ENCODE measurements at regions not wholly inside any gene's neighbourhood (a gene's known extent, or its start where the extent isn't known, plus 50 kb on each side); places are given as distances from the start of the nearest gene placed in this dataset.

DNA sequence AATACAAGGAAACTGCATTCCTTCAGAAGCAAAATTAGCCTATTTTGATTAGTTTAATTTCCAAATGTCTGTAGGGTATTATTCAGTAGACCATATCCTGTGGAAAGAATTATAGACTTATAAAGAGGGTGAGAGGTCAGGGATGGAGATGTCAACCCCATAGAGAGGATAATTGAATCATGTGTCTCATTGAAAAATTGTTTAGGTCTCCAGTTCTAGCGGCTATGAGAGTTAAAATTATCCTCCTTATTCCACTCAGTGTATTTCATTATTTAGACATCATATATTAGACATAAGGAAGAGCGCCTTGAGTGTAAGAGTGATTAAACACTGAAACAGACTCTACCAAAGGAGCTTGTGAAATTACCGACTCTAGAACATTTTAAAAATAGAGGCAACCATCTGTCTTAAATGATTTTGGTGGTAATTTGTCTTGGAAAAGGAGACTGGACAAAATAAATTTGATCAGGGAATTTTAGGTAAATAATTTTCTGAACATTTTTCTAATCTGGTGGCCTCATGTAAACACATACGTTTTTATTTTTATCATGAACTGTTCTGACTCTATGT, 654.4 kb upstream of the TENM3 start:
- DNase-seq, result no peak

- peak in 1 of 51 donors; percentile 4 for DNase-seq
Observed at GRCh38 chr4:181592221-181592745, 650.9 kb upstream of the TENM3 start.

DNA sequence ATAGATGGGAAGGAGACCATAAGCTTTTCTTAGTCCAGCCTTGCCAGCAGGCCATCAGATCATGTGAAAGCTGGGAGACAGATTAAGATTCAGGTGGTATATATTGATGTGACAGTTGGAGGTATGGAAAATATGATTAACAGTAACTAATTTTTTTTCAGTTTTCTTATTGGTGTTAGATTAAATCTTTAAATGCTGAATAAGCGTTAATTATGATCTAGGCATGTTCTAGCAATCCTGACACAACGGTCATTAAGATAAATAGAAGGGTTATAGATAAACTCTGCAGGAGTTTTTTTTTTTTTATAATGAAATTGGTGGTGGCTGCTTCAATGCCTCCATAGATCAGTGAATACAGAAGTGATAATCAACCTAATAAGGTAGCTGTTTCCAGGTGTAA, 649.5 kb upstream of the TENM3 start:
- DNase-seq, result no peak

DNA sequence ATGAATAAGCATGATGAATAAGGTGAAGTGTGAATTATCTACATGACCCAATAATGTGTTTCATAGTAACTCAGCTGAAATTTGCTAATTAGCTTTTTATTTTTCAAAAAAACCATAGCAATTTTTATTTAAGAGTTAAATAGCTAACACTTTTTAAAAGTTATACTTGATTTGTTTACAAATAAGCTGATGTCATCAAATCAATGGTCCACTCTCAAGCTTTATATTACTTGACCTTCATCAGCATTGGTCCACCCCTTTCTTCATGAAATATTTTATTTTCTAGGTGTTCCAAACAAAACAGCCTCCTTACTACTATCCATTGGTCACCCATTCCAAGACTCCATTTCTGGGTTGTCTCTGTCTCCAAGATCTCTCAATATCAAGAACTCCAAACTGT, 649.0 kb upstream of the TENM3 start:
- DNase-seq, result no peak

DNA sequence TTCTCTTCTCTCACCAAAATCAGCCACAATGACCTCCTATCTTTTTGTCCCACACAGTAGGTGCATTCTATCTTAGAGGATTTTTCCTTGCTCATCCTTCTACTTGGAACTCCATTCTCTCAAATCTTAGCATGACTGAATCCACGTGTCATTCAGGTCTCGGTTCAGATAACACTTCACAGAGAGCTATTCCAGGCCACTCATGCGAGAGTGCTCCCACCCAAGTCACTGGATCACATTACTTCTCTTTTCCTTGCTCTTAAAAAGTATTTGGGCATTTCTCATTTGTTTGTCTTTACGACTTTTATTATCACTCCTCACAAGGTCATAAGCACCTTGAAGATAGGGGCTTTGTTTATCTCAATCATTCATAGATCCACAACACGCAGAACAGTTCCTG, 647.5 kb upstream of the TENM3 start:
- DNase-seq, result no peak

- no peak for DNase-seq
Observed at GRCh38 chr4:181597766-181598165, 645.4 kb upstream of the TENM3 start.

DNA sequence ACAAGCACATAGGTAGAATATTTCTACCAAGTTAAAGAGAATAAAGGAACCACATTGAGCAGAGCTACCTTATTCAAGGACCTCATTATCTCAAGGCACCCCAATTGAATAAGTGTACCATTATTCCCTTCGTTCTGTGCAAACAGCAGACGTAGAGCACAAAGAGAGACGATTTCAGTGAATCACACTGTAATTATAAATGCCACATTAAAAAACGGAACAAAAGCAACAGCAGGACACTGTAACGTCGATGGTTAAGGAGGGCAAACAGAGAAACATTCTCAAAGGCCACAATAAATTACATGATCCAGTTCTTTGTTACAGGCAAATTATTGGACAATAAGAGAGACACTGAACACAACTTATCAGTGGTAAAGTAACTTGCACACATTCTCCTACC, 644.1 kb upstream of the TENM3 start:
- no peak for DNase-seq

GRCh38 chr4:181601103-181601502, 642.1 kb upstream of the TENM3 start:
- DNase-seq, result no peak

DNA sequence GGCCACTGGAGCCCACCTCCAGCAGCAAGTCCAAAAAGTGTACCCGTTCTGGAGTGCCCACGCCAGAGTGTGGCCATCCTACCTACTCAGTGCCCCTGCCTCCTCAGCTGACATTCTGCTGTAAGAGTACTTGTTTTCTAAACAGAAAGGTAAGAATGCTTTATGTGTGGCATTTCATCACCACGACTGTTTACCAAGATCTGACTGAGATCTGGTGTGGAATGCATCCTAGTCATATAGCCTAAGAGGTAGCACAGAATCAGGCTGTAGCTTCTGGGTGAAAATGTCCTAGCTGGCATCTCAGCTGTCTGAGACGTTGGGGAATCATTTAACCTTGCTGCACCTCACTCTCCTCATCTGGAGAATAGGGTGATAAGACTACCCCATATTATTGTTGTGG, 638.7 kb upstream of the TENM3 start:
- DNase-seq, result no peak

DNA sequence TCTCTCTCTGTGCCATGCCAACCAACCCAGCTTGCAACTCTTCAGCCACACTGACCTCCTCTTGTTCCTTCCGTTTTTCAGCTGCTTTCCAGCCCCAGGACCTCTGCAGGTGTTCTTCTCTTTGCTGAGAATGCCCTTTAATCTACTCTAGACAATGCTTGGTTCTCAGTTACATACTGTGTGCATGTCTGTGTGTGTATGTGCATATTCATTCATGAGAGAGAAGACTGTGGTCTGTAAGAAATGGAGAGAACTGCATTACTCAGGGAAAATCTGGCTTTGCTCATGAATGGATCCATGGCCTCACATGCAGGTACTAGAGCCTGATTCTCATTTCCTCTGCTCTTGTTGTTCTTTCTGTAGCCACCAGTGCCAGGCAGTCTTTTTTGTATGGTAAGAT, 636.9 kb upstream of the TENM3 start:
- DNase-seq, result no peak

DNA sequence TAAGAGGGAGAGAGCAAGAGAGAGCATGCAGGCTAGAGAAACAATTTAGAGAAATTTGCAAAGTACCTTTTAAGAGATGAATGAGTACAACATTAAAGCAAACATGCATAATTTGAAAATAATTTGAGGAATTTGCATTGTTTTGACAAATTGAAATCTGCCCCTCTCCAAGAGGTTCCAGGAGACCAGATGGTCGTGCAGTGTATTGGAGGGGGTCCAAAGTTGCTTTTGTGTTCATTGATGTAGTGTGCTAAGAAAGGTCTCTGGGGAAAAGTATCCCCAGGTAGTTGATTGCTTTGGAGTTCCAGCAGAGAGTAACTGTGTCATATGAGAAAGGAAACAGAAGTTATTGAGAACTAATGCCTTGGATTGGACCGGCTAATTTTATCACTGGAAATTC, 635.0 kb upstream of the TENM3 start:
- no peak for DNase-seq

GRCh38 chr4:181611033-181611711, 632.0 kb upstream of the TENM3 start:
- DNase-seq, result no peak

DNA sequence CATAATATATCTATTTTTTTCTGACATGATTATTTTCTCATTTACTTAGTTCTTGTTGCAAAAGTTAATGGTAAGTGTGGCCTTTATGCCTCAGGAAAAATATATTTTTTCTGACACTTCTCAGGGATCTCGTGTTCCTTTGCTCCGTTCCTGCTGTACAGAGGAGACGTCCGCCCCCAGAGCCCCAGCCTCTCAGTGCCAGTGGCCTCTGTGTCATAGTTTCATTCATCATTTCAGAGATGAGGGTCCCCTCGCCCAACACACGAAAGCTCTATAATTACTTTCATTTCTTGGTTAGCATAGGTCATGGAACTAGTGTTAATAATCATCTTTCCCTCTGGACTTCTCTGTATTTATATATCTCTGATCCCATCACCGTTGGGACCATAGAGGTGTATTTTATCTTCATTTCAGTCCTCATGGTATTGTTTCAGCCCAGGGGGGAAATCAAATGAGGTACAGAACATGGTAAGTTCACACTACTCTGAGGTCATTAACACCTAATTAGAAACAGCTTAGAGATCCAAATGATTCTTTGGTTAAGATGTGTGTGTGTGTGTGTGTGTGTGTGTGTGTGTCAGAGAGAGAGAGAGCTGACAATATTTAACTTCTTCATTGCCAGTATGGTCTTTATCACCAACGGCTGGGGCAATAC, 631.1 kb upstream of the TENM3 start:
- DNase-seq, result no peak

- no peak for DNase-seq
Observed at GRCh38 chr4:181613200-181613599, 630.0 kb upstream of the TENM3 start.

- no peak for DNase-seq
Observed at GRCh38 chr4:181618038-181618618, 625.1 kb upstream of the TENM3 start.

DNA sequence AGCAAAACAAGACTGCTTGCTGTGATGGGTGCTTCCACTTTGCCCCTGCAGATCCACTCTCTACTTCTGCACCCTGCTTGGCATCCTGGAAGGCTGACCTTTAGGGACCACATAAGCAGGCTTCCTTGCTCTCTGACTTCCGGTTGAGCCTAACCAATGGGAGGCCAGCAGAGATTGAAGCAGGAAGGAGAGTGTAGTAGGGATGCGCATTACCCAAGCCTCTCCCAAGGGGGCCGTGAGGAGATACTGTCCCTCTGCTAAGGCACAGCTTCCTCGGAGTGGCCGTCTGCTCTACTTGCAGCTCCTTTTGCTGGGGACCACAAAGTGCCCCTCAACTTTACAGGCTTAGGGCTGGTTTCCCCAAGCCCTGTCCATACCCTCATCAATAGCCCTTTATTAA, 624.3 kb upstream of the TENM3 start:
- no peak for DNase-seq

- DNase-seq, result no peak
Observed at GRCh38 chr4:181619651-181620050, 623.6 kb upstream of the TENM3 start.

DNA sequence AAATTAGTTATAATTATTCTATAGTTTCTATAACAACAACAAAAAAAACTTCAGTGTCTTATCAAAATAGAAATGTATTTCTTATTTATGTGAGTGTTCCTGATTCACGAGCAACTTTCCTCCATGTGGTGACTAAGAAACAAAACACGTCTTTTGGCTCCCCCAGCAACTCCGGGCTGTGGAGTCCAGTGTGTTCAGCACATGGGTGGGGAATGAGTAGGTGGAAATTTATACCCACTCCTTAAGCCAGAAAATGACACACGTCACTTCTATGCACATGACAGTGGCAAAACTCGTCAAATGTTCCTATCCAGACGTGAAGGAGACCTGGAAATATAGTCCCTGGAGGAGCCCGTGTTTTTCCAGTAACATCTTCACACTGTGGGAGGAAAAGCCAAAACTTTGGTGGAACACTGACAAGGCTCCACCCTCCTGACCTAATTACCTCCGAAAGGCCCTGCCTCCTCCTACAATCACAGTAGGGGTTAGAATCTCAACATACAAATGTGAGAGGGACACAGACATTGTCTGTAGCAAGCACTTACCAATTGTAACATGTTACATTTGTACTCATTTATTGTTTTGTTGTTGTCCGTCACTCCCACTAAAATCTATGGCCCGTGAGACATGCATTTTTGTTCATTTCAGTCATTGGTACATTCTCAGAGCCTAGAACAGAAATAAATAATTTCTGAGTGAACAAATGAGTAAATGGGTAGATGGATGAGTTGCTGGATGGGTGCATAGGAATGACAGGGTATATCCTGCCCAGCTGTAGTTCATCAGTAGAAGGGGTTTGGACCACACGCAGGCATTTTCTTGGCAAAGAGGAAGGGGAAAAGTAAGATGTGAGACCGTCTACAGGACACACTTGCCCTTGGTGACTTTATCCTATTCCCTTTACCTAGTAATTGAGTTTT, 605.8 kb upstream of the TENM3 start:
- no peak for DNase-seq

GRCh38 chr4:181643466-181643865, 599.7 kb upstream of the TENM3 start:
- DNase-seq, result no peak

DNA sequence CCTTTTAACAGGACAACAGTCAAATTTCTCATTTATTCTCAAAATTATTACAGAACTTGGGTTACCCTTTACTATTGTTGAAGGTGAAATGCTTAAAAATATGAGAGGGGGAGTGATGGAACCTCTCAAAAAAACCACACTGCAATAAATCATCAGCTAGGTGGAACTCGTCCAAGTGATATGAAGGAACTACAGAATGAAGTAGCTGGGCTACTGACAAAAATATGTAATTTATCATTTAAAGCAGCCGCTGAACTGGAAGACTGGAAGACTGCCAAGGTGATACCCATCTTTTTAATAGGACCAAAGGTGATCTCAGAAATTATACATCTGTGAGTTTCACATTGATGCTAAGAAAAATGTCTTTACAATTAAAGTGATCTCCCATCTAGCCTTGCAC, 597.7 kb upstream of the TENM3 start:
- no peak for DNase-seq

DNA sequence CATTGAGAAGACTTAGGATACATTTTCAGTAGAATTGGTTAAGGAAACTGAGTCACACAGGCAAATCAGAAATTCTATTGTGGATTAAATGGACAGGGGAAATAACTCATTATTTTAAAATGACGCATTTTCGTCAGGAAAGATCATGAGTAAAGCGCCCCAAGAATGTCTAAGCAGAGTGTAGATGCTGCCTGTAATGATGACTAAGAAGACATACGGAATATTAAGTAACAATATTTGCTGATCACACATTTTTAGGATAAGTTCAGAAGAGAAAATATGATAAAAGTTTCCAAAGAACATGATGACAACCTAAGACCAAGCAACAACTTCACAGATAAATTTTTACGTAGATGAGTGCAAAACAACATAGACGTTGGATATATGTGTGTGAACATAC, 596.3 kb upstream of the TENM3 start:
- no peak for DNase-seq

Measured in hypothalamus (tissue), 51 donors.